HG03469 (cell line): ENCODE measurements at regions not wholly inside any gene's neighbourhood (a gene's known extent, or its start where the extent isn't known, plus 50 kb on each side); places are given as distances from the start of the nearest gene placed in this dataset.
"Not testable (repeated sequence)": the region's sequence is repeated elsewhere in the genome, so short reads cannot be mapped to it uniquely, and the experiment has no call there.

Experiments
- ATAC-seq: cut with Tn5 transposase; IDR thresholded peaks from one replicate; pipeline ENCODE4 v1.9.1; 2021; ENCODE audit warnings: mild to moderate bottlenecking, moderate library complexity, moderate number of reproducible peaks; ENCODE audit not compliant: unreplicated experiment

GRCh38 chr16:13697013-13697412 lies 222.9 kb upstream of the ERCC4 start:
- no peak for ATAC-seq

- ATAC-seq: no peak
These were observed 222.4 kb upstream of the ERCC4 start for GRCh38 chr16:13697568-13697967.

DNA sequence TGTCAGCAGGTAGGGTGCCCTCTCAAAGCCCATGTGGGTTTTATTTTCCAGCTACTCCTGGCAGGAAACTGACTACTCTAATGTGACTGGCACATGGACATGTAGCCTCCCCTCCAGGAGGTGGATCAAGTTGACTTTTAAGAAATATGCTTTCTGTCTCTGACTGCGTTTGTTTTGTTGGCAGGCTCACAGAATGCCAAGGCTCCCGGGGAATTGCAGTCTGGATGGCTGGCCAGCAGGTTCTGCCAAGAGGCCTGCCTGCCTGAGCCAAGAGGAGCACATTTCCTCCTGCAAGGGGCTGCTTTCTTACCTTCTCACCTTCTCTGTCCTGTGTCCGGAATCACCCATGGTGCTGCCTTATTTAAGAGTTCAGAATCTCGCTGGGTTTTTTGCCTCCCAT lies 217.3 kb upstream of the ERCC4 start:
- no peak for ATAC-seq

DNA sequence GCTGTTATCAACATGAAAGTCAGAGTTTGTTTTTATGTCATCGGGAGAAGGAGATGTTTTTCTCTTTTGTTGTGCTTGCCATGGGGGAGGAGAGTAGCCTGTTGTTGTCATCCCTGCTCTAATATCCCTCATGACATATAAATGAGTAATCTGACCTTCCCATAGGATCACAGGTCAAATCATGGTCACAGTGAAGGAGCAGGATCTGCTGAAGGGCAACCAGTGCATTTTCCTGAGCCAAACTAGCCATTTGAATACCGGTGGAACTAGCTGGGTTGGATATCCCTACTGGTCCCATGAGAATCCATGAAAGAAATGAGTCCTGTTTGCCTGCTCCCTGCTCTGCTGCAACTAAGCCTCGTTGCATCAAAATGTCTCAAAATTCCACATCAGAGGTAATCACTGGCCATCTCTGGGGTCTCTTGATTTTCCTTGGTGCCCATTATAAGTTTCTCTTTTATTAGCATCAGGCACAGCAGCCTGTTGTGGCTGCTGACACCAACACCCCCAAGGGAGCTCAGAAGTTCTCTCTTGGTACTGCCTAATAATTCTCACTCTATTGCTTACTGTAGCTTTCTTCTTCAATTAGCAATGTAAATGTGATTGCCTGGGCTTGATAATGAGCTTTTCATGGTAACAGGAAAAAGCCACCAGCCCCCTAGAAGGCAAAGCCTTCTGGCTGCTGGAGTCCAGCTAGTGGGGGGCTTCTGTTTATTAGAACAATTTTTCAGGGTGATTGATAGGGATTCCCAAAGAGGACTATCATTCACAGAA lies 211.4 kb upstream of the ERCC4 start:
- no peak for ATAC-seq

DNA sequence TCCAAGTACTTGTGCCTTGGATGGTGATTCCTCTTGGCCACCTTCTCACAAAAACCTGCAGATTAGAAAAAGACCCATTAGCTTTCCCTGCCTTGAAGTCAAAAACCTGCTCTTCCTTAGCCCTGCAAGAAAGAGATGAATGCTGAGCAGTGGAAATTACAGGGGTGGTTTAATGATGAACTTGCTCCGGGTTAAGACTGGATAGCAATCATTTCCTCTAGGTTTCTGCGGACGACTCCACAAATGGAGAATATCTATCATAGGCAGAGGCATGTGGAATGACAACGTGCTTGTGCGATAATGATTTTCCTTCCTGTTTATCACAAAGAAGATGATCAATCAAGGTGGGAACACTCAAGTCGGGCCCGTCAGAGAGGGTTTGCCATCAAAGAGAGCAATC lies 201.2 kb upstream of the ERCC4 start:
- no peak for ATAC-seq

GRCh38 chr16:13727943-13728342 lies 192.0 kb upstream of the ERCC4 start:
- ATAC-seq: no peak

GRCh38 chr16:13733561-13733960 lies 186.4 kb upstream of the ERCC4 start:
- ATAC-seq: no peak

- ATAC-seq: not testable (repeated sequence)
These were observed 180.2 kb upstream of the ERCC4 start for GRCh38 chr16:13739621-13740373.

DNA sequence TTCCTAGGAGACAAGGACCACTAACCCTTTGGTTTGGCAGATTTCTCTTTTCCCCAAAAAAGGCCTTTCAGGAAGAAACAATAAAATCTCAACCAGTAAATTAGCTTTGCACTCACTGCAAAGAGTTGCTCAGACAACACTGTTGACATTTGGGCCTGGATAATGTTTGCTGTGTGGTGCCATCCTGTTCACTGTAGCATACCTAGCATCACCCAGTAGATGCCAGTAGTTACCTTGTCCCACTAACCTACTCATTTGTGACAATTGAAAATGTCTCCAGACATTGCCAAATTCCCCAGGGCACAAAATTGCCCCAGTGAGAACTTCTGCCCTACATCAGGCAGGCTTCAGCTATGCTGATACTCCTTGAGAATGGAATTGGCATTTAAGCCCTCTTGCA lies 177.0 kb upstream of the ERCC4 start:
- ATAC-seq: no peak

DNA sequence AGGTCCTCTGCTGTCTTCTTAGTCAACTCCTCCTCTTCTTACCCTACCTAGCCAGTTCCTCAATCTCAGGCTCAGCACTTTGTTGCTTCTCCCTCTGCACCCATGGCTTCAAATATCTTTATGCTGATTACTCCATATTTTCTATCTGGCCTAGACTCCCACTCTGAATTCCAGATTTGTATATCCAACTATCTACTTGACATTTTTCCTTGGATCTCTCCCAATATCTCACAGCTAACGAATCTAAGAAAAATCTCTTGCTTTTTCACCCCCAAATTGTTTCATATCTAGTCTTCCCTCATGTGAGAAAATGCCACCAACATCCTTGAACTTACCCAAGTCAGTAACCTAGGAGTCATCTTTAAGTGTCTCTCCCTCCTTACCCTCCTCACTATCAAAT lies 176.4 kb upstream of the ERCC4 start:
- no peak for ATAC-seq

DNA sequence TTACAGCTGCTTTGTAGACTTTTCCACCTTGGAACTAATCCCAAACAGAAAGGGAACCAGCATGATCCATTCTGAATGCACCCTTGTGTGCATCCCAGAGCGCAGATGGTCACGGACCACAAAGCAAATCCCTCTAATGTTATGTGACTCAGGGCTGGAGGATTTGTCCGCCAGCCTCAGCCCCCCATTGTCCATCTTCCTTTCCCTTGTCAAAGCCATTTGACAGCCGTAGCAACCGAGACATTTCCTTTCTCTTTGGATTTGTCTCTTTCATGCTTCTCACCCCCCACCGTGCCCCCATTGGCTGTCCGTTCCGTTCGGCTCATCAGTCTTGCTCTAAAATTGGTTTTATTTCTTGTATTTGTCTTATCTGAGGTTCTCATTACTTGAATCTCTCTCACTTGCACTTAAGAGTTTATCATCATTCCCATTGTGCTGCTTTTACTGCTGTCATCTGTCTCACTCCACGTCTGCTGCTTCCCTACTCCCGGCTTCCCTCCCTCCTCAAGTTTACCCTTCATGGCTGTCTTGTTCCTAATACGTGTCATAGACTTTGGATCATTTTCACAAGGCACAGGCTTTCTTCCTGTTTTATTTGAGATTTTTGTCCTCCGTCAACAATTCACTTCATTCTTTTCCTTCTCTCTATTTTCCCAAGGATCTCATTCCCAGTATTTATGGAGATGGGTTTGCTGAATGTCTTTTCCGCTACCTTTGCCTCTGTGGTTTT lies 163.4 kb upstream of the ERCC4 start:
- ATAC-seq: no peak

DNA sequence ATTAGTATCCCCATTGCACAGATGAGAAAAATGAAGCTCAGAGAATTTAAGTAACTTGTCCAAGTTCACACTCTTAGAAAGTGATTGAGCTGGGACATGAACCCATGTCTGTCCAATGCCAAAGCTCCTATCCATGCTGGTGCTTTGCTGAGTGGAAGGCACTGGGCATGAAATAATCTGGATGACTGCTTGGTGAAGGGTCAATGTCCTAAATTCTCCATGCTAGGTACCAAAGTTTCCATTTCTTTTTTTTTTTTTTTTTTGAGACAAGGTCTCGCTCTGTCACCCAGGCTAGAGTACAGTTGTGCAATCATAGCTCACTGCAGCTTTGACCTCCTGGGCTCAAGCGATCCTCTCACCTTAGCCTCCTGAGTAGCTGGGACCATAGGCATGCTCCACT lies 153.6 kb upstream of the ERCC4 start:
- ATAC-seq: no peak

GRCh38 chr16:13767215-13767614 lies 152.7 kb upstream of the ERCC4 start:
- no peak for ATAC-seq

- ATAC-seq: no peak
These were observed 151.5 kb upstream of the ERCC4 start for GRCh38 chr16:13768471-13768870.

DNA sequence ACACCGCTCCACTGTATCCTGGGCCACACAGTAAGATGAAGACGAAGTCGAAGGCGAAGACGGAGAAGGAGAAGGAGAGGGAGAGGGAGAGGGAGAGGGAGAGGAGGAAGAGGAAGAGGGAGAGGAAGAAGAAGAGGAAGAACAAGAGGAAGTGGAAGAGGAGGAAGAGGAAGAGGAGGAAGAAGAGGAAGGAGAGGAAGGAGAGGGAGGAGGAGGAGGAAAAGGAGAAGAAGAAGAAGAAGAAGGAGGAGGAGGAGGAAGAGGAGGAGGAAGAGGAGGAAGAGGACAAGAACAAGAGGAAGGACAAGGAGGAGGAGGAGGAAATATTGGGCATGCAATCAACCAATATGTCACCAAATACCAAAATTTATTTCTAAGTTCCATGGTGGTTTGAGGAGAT lies 149.5 kb upstream of the ERCC4 start:
- no peak for ATAC-seq

- no peak for ATAC-seq
These were observed 147.2 kb upstream of the ERCC4 start for GRCh38 chr16:13772782-13773181.

DNA sequence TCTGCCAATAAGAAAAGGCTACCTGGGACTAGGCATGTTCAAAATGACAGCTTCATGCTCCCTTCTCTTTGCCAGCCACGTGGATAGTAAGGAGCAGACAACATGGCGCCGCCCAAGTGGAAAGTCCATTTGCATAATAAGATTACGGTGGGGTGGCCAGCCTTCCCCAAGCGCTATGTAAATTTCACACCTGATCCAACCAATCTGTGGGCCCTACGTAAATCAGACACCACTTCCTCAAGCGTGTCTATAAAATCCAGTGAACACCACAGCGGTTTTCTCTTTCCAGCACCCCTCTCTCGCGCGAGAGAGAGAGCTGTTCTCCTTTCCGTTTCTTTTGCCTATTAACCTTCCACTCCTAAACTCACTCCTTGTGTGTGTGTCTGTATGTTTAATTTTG lies 140.3 kb upstream of the ERCC4 start:
- ATAC-seq: no peak

DNA sequence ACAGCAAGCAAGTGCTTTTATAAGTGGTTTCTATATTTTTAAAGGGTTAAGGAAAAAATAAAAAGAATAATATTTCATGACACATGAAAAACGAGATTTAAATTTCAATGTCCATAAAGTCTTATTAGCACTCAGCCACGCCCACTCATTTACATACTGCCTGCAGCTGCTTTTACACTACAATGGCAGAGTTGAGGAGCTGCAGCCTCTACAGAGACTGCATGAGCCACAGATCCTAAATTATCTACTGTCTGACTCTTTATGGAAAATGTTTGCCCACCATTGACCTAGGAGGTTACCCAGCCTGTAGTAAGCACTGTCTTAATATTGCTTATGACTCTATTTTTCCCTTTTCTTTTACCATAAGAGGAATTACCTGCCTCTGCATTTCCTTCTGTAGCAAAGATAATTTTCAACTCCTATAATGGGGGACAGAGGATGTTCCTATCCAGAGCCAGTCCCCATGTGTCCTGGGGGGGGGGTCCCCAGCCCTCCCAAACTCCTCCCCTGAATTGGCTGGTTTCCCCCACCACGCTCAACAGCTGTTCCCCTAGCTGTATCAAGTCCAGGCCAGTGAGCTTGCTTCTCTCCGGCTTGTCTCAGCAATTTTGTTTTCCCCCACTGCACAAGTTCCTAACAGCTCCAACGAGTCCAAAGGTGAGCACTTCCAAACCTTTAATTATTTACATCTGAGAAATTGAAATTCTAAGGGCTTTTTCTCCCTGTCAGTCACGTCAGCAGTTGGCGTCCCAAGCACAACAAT lies 139.4 kb upstream of the ERCC4 start:
- ATAC-seq: no peak

DNA sequence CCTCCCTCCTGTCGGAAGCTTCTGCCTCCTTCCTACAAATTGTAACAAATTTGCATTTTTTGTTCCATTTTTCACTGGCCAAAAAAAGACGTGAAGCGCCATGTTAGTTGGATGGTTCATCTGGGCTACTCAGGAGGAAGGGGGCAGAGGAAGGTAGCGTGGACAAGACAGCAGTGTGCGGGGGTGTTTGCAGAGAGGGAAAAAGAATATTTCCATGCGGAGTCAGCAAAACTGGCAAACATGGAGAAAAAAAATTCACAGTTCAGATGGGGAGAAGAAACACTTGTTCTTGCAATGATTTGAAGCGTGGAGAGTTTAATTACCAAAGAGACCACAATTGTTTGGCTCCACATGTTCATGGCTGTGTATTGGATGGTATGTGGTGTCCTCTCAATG lies 138.8 kb upstream of the ERCC4 start:
- no peak for ATAC-seq

- ATAC-seq: no peak
These were observed 138.2 kb upstream of the ERCC4 start for GRCh38 chr16:13781575-13782338.
